ENCODE measurements at regions not wholly inside any gene's neighbourhood (a gene's known extent, or its start where the extent isn't known, plus 50 kb on each side); places are given as distances from the start of the nearest gene placed in this dataset.

DNA sequence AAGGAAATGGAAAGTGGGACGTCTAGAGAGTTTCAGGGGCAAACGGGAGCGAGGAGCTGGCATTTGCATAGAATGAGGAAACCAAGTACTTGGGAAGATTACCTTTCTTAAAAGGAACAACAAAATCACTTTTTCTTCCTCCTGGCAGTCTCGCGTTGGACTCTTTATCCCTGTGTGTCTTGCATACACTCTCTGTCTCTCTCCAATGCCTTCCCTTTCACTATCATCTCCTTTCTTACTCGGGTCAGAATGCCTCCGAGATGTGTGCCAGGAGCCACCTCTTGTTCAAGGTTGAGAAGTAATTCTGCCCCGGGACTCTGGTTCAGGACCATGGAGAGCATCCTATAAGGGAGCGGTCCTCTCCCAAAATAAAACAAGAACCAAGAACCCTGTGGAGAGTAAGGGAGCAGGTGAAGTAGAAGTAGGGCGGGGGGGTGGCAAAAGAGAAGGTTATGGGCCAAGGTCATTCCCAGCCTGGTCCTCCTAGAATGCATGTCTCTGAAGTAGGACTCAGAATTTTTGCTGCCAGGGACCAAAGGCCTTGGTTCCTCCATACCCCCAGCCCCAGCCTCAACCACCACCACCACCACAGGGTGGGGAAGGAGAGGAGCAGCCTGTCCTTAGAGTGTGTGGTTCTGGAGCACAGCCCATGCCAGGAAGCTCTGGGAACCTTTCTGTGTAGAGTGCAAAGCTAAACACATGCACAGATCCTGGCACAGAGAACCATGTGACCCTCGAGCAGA, 72.1 kb upstream of the ARAP3 start:
- Histone ChIP-seq H3K27me3 (ENCODE audit: insufficient read depth, low read length, poor library complexity) (peaks cover 14% of the 10 kb centered on the region), H3K9ac (ENCODE audit: low read length) (no peak overlapping the region), H4K5ac (ENCODE audit: low read length) (no peak overlapping the region), H3K18ac (ENCODE audit: low read length) (no peak overlapping the region), H2AK5ac (ENCODE audit: low read length) (no peak overlapping the region), H3K4ac (ENCODE audit: low read depth, low read length) (no peak overlapping the region), H4K8ac (ENCODE audit: low read depth, low read length) (no peak overlapping the region), H3K4me2 (ENCODE audit: low read length) (no peak overlapping the region), H3K4me1 (ENCODE audit: control insufficient read depth, low read depth, low read length) (peaks cover 3% of the 10 kb centered on the region), H3K79me1 (ENCODE audit: low read length) (no peaks in the 10 kb centered on the region), H3K23ac (ENCODE audit: low read length) (no peak overlapping the region), H3K79me2 (ENCODE audit: control insufficient read depth, insufficient read depth, low read length) (no peaks in the 10 kb centered on the region), H2BK5ac (ENCODE audit: low read length) (no peak overlapping the region), H3K4me3 (ENCODE audit: low read length) (no peak overlapping the region), H3K27ac (ENCODE audit: low read depth, low read length) (no peak overlapping the region), H3K56ac (ENCODE audit: low read length) (no peak overlapping the region), H2BK15ac (replicated peaks; ENCODE audit: low read depth) (no peak overlapping the region), H3K36me3 (ENCODE audit: control insufficient read depth, insufficient read depth, low read length) (no peaks in the 10 kb centered on the region), H2BK120ac (ENCODE audit: low read depth, low read length) (no peak overlapping the region)
- no CpG with 5 or more reads among the region's 11 CpGs for WGBS (ENCODE audit: extremely low coverage, insufficient coverage, low lambda C conversion rate)
- peak; percentile 84 for DNase-seq

DNA sequence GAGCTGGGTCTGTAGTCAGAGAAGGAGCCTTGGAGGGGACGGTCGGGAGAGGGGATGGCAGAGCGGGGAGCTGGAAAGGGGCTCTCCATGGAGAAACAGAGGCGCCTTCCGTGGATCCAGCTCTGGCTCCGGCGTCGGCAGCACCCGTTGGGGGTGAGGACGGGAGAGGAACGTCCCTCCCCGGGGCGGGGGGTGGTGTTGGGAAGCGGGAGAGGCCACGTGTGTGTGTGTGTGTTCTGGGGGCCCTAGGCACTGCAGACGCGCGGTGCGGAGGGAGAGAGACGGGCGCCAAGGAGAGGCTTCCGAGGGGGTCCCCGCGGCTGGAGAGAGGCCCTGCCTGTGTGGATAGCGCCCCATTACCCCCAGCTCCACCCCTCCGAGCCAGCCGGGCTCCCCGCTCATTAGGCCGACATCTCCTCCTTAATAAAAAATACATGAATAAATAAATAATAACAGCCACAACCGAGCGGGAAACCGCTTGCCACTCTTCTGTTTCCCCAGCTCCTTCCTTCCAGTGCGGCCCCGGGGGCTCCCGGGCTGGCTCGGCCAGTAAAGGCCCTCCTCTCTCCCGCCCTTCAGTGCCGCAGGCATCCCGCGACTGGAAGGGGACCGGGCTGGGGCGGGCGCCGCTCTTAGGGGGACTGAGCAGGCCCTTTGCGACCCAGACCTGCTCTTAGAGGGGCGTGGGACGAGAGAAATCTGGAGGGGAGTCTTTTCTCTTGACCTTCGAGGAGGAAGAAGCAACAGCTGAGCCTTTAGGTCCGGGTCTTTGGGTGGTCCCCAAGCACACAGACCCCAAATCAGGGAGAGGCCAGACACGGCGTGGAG, 71.3 kb upstream of the ARAP3 start:
- H3K27ac ChIP-seq (ENCODE audit: low read depth, low read length), result no peak overlapping the region
- no peak overlapping the region for H2AK5ac ChIP-seq (ENCODE audit: low read length)
- H3K18ac ChIP-seq (ENCODE audit: low read length), result no peak overlapping the region
- no peak overlapping the region for H2BK5ac ChIP-seq (ENCODE audit: low read length)
- H3K79me2 ChIP-seq (ENCODE audit: control insufficient read depth, insufficient read depth, low read length), result no peaks in the 10 kb centered on the region
- no peak overlapping the region for H3K4ac ChIP-seq (ENCODE audit: low read depth, low read length)
- H3K27me3 ChIP-seq (ENCODE audit: insufficient read depth, low read length, poor library complexity), result peaks cover 14% of the 10 kb centered on the region
- H4K8ac ChIP-seq (ENCODE audit: low read depth, low read length), result no peak overlapping the region
- no peaks in the 10 kb centered on the region for H3K79me1 ChIP-seq (ENCODE audit: low read length)
- no peak overlapping the region for H2BK120ac ChIP-seq (ENCODE audit: low read depth, low read length)
- H3K4me3 ChIP-seq (ENCODE audit: low read length), result no peak overlapping the region
- no CpG with 5 or more reads among the region's 51 CpGs for WGBS (ENCODE audit: extremely low coverage, insufficient coverage, low lambda C conversion rate)
- no peak overlapping the region for H3K56ac ChIP-seq (ENCODE audit: low read length)
- no peak overlapping the region for H3K23ac ChIP-seq (ENCODE audit: low read length)
- DNase-seq, result no peak
- no peak overlapping the region for H3K9ac ChIP-seq (ENCODE audit: low read length)
- no peak overlapping the region for H4K5ac ChIP-seq (ENCODE audit: low read length)
- H2BK15ac ChIP-seq (replicated peaks; ENCODE audit: low read depth), result no peak overlapping the region
- no peaks in the 10 kb centered on the region for H3K36me3 ChIP-seq (ENCODE audit: control insufficient read depth, insufficient read depth, low read length)
- H3K4me2 ChIP-seq (ENCODE audit: low read length), result no peak overlapping the region
- H3K4me1 ChIP-seq (ENCODE audit: control insufficient read depth, low read depth, low read length), result no peaks in the 10 kb centered on the region

DNA sequence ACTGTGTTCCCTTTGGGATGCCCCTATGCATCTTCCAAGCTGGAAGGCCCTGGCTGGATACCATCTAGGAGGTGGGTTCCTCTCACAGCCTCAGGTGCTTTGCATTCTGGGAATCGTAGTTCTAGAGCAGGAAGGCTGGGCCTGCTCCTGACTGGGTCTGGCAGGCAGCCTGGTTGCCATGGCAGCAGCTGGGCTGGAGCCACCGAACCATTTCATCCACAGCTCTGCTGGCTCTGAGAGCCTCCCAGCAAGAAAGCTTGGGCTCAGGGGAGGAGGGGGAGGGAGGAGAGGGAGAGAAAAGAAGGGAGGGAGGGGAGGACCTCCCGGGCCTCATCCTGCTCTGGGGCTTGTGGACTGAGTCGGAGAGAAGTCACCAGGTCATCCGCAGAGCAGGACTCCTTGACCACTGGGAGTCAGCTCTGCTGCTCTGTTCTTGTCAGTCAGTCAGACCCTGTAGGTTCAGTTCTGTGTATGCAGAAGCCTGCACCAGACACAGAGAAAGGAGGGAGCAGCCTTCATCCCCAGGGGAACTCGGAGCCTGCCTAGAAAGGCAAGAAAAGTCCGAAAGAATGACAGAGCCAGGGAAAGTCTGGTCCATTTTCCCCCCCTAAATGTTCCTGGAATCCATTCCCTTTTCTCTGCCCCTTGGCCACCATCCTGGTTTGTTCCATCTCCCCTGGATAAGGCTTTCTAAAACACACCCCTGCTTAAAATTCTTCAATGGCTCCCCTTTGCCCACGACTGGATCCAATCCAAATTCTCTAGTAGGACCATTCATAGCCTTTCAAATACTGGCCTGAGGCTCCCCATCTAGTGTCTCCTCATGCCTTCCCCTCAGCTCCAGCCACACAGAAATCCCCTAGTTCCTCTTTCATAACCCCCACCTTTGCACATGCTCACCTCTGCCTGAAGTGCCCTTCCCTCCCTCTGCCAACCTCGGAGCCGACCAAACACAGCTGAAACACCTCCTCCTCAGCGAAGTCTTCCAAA, 65.4 kb upstream of the ARAP3 start:
- Histone ChIP-seq H2BK15ac (replicated peaks; ENCODE audit: low read depth) (no peak overlapping the region), H3K18ac (ENCODE audit: low read length) (no peak overlapping the region), H3K4me2 (ENCODE audit: low read length) (no peak overlapping the region), H3K4me1 (ENCODE audit: control insufficient read depth, low read depth, low read length) (no peaks in the 10 kb centered on the region), H3K79me2 (ENCODE audit: control insufficient read depth, insufficient read depth, low read length) (no peaks in the 10 kb centered on the region), H4K8ac (ENCODE audit: low read depth, low read length) (no peak overlapping the region), H2AK5ac (ENCODE audit: low read length) (no peak overlapping the region), H3K9ac (ENCODE audit: low read length) (no peak overlapping the region), H3K4ac (ENCODE audit: low read depth, low read length) (no peak overlapping the region), H3K56ac (ENCODE audit: low read length) (no peak overlapping the region), H3K36me3 (ENCODE audit: control insufficient read depth, insufficient read depth, low read length) (no peaks in the 10 kb centered on the region), H2BK5ac (ENCODE audit: low read length) (no peak overlapping the region), H3K4me3 (ENCODE audit: low read length) (no peak overlapping the region), H3K79me1 (ENCODE audit: low read length) (no peaks in the 10 kb centered on the region), H3K27ac (ENCODE audit: low read depth, low read length) (no peak overlapping the region), H2BK120ac (ENCODE audit: low read depth, low read length) (no peak overlapping the region), H4K5ac (ENCODE audit: low read length) (no peak overlapping the region), H3K27me3 (ENCODE audit: insufficient read depth, low read length, poor library complexity) (peaks cover under 1% of the 10 kb centered on the region), H3K23ac (ENCODE audit: low read length) (no peak overlapping the region)
- DNase-seq, result peak; percentile 92
- WGBS (ENCODE audit: extremely low coverage, insufficient coverage, low lambda C conversion rate), result no CpG with 5 or more reads among the region's 11 CpGs

DNA sequence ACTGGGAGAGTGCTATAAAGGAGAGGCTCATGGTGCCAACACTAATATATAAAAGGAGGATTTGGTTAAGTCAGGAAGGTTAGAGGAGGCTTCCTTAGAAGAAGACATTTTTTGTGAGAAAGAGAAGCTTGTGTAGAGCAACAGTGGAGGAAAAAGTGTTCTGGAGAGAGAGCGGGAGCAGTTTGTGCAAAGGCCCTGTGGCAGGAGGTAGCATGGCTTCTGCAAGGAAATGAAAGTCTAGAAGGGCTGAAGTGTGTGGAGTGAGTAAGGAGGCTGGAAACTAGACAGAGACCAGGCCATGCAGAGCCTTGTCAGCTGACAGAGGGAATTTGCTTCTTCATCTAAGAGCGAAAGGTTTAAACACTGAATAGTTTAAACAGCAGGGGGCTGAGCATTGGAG, 64.4 kb upstream of the ARAP3 start:
- WGBS (ENCODE audit: extremely low coverage, insufficient coverage, low lambda C conversion rate), result no CpG with 5 or more reads among the region's 2 CpGs
- Histone ChIP-seq H3K4me2 (ENCODE audit: low read length) (no peak overlapping the region), H2AK5ac (ENCODE audit: low read length) (no peak overlapping the region), H3K27ac (ENCODE audit: low read depth, low read length) (no peak overlapping the region), H2BK5ac (ENCODE audit: low read length) (no peak overlapping the region), H3K9ac (ENCODE audit: low read length) (no peak overlapping the region), H3K4me3 (ENCODE audit: low read length) (no peak overlapping the region), H3K56ac (ENCODE audit: low read length) (no peak overlapping the region), H3K23ac (ENCODE audit: low read length) (no peak overlapping the region), H2BK120ac (ENCODE audit: low read depth, low read length) (no peak overlapping the region), H2BK15ac (replicated peaks; ENCODE audit: low read depth) (no peak overlapping the region), H3K18ac (ENCODE audit: low read length) (no peak overlapping the region), H3K79me1 (ENCODE audit: low read length) (no peaks in the 10 kb centered on the region), H4K5ac (ENCODE audit: low read length) (no peak overlapping the region), H3K79me2 (ENCODE audit: control insufficient read depth, insufficient read depth, low read length) (no peaks in the 10 kb centered on the region), H3K36me3 (ENCODE audit: control insufficient read depth, insufficient read depth, low read length) (no peaks in the 10 kb centered on the region), H3K4ac (ENCODE audit: low read depth, low read length) (no peak overlapping the region), H3K27me3 (ENCODE audit: insufficient read depth, low read length, poor library complexity) (no peaks in the 10 kb centered on the region), H4K8ac (ENCODE audit: low read depth, low read length) (no peak overlapping the region), H3K4me1 (ENCODE audit: control insufficient read depth, low read depth, low read length) (no peaks in the 10 kb centered on the region)
- DNase-seq, result no peak

DNA sequence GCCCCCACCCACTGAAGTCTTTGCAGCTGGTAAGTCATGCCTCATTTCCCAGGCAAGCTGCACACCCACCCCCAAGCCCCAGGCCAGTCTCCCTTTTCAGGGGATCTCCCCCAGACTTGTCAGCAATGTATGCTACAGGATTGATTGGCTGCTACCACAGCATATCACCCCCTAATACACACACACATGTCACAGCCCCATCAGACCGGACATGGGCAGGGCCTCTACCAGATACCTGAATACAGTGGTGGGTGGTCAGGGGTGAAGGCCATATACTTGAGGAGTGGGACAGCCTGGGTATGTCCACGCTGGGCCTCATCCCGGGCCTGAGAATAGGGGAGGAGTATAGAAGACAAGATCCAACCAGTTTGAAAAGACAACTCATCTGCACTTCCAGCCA, 63.4 kb upstream of the ARAP3 start:
- Histone ChIP-seq H3K36me3 (ENCODE audit: control insufficient read depth, insufficient read depth, low read length) (no peaks in the 10 kb centered on the region), H3K4me1 (ENCODE audit: control insufficient read depth, low read depth, low read length) (no peaks in the 10 kb centered on the region), H3K4me2 (ENCODE audit: low read length) (no peak overlapping the region), H3K23ac (ENCODE audit: low read length) (no peak overlapping the region), H2BK5ac (ENCODE audit: low read length) (no peak overlapping the region), H4K5ac (ENCODE audit: low read length) (no peak overlapping the region), H3K79me2 (ENCODE audit: control insufficient read depth, insufficient read depth, low read length) (no peaks in the 10 kb centered on the region), H4K8ac (ENCODE audit: low read depth, low read length) (no peak overlapping the region), H3K4ac (ENCODE audit: low read depth, low read length) (no peak overlapping the region), H2AK5ac (ENCODE audit: low read length) (no peak overlapping the region), H3K18ac (ENCODE audit: low read length) (no peak overlapping the region), H3K79me1 (ENCODE audit: low read length) (no peaks in the 10 kb centered on the region), H3K9ac (ENCODE audit: low read length) (no peak overlapping the region), H3K27ac (ENCODE audit: low read depth, low read length) (no peak overlapping the region), H2BK15ac (replicated peaks; ENCODE audit: low read depth) (no peak overlapping the region), H3K4me3 (ENCODE audit: low read length) (no peak overlapping the region), H3K56ac (ENCODE audit: low read length) (no peak overlapping the region), H2BK120ac (ENCODE audit: low read depth, low read length) (no peak overlapping the region), H3K27me3 (ENCODE audit: insufficient read depth, low read length, poor library complexity) (no peaks in the 10 kb centered on the region)
- DNase-seq, result no peak
- no CpG with 5 or more reads among the region's 3 CpGs for WGBS (ENCODE audit: extremely low coverage, insufficient coverage, low lambda C conversion rate)

Data from mesendoderm (in vitro differentiated cells).